B cell (primary cell): ENCODE measurements at regions not wholly inside any gene's neighbourhood (a gene's known extent, or its start where the extent isn't known, plus 50 kb on each side); places are given as distances from the start of the nearest gene placed in this dataset.

Experiments used
- ATAC-seq: fragments of 200-7000 bp; cut with Tn5 transposase; one replicate; pipeline ENCODE4 v1.10.0; 2021; ENCODE audit warnings: low read depth, mild to moderate bottlenecking, moderate number of reproducible peaks, moderate library complexity
- CTCF ChIA-PET: fragments of 350-600 bp; sonication (Branson Sonifier 250); formaldehyde crosslinking; loops from one replicate; lab custom pipeline; 2021; ENCODE audit warnings: antibody characterized with exemption, inconsistent platforms; lab: Charles Lee
- POLR2A ChIA-PET: fragments of 350-600 bp; sonication (Branson Sonifier 250); formaldehyde crosslinking; loops from one replicate; lab custom pipeline; 2021; ENCODE audit warnings: antibody characterized with exemption; lab: Charles Lee
- DNase-seq: peaks from one replicate; pipeline ENCODE4 v3.0.0; 2013
- H2AFZ ChIP-seq: 2 replicates; pipeline ENCODE4 v1.6.1; 2012; ENCODE audit warnings: mild to moderate bottlenecking, low read depth, low read length; ENCODE audit not compliant: insufficient read depth, poor library complexity, severe bottlenecking
- H3K27ac ChIP-seq, 2 donors: 1 replicate in 1 of 2; 2 replicates in 1 of 2; pipeline ENCODE4 v1.5.1; 2012 to 2013; ENCODE audit warnings: low read length in 2 of 2, mild to moderate bottlenecking in 2 of 2, moderate library complexity in 1 of 2
- H3K27me3 ChIP-seq, 4 experiments: fragments of 200-600 bp in 1 of 4; sonication (generic) in 1 of 4; replicated peaks in 1 of 4; 1 replicate in 2 of 4; 2 replicates in 2 of 4; pipeline versions ENCODE4 v1.6.1 to v1.7.0; 2013 to 2016; ENCODE audit warnings: low read length in 3 of 4, mild to moderate bottlenecking in 2 of 4, mixed read lengths in 1 of 4, moderate library complexity in 1 of 4; ENCODE audit not compliant: insufficient read depth in 4 of 4, control insufficient read depth in 3 of 4; ENCODE audit errors: control extremely low read depth in 1 of 4
- H3K36me3 ChIP-seq, 2 experiments: replicated peaks in 1 of 2; 1 replicate in 1 of 2; 2 replicates in 1 of 2; pipeline versions ENCODE4 v1.6.1 to v1.7.1; 2013; ENCODE audit warnings: low read length in 1 of 2; ENCODE audit not compliant: insufficient read depth in 2 of 2, control insufficient read depth in 1 of 2; ENCODE audit errors: control extremely low read depth in 1 of 2, extremely low read depth in 1 of 2
- H3K4me1 ChIP-seq, 2 donors: fragments of 200-600 bp in 1 of 2; sonication (generic) in 1 of 2; 1 replicate in 1 of 2; 2 replicates in 1 of 2; pipeline versions ENCODE4 v1.5.1 to v1.6.1; 2013 to 2017; ENCODE audit warnings: low read length in 2 of 2; ENCODE audit not compliant: control insufficient read depth in 2 of 2, insufficient read depth in 2 of 2
- H3K4me2 ChIP-seq: replicated peaks from 2 replicates; pipeline ENCODE3; 2012; ENCODE audit warnings: mild to moderate bottlenecking, low read depth, low read length; ENCODE audit not compliant: poor library complexity, severe bottlenecking
- H3K4me3 ChIP-seq, 5 experiments: fragments of 200-600 bp in 1 of 5; sonication (generic) in 1 of 5; 1 replicate in 3 of 5; 2 replicates in 2 of 5; pipeline versions ENCODE4 v1.5.1 to v1.7.0; 2011 to 2016; ENCODE audit warnings: low read length in 4 of 5, mild to moderate bottlenecking in 4 of 5, low read depth in 2 of 5, control low read depth in 1 of 5, moderate library complexity in 1 of 5; ENCODE audit not compliant: insufficient read depth in 1 of 5; ENCODE audit errors: control extremely low read depth in 1 of 5, extremely low read depth in 1 of 5
- H3K79me2 ChIP-seq: fragments of 200-600 bp; sonication (generic); one replicate; pipeline ENCODE4 v1.6.0; 2016; ENCODE audit warnings: low read length; ENCODE audit not compliant: control insufficient read depth, insufficient read depth
- H3K9ac ChIP-seq: fragments of 200-600 bp; sonication (generic); 2 replicates; pipeline ENCODE4 v1.6.1; 2017; ENCODE audit warnings: mild to moderate bottlenecking, low read length, moderate library complexity
- H3K9me3 ChIP-seq, 3 donors: one replicate each; pipeline versions ENCODE4 v1.6.1 to v1.7.1; 2013; ENCODE audit warnings: low read length in 2 of 3; ENCODE audit not compliant: control insufficient read depth in 2 of 3, insufficient read depth in 1 of 3; ENCODE audit errors: control extremely low read depth in 1 of 3
- H4K20me1 ChIP-seq: 2 replicates; pipeline ENCODE4 v1.6.0; 2012; ENCODE audit warnings: mild to moderate bottlenecking, low read length; ENCODE audit not compliant: insufficient read depth, control insufficient read depth, poor library complexity, severe bottlenecking
- H3K27ac Mint-ChIP-seq: one replicate; pipeline ENCODE4 v1.8.0; 2021; ENCODE audit warnings: mixed read lengths
- H3K27me3 Mint-ChIP-seq: one replicate; pipeline ENCODE4 v1.8.0; 2021; ENCODE audit warnings: mixed read lengths
- H3K4me1 Mint-ChIP-seq: one replicate; pipeline ENCODE4 v1.8.0; 2021; ENCODE audit warnings: mixed read lengths
- H3K4me3 Mint-ChIP-seq: one replicate; pipeline ENCODE4 v1.8.0; 2021; ENCODE audit warnings: mixed read lengths
- H3K9me3 Mint-ChIP-seq: one replicate; pipeline ENCODE4 v1.8.0; 2022; ENCODE audit warnings: mixed read lengths; ENCODE audit not compliant: insufficient read depth
- CTCF ChIP-seq: fragments of 200-600 bp; IDR thresholded peaks from one replicate; pipeline ENCODE4 v1.8.0; 2022; ENCODE audit warnings: antibody characterized with exemption, mild to moderate bottlenecking
- EZH2 ChIP-seq: IDR thresholded peaks from 2 replicates; pipeline ENCODE4 v1.6.1; 2012; ENCODE audit warnings: borderline replicate concordance, low read depth, mild to moderate bottlenecking, moderate library complexity, low read length; ENCODE audit not compliant: insufficient read depth, poor library complexity, severe bottlenecking
- WGBS: methylation state at CpG from one replicate; pipeline ENCODE4 v1.1.5; 2013; ENCODE audit warnings: missing lambda C conversion rate; ENCODE audit not compliant: insufficient coverage; 5-methylcytosine and 5-hydroxymethylcytosine counted together
- intact Hi-C: fragments of 100-400 bp; cut with micrococcal nuclease; formaldehyde crosslinking; loops from one replicate; pipeline ENCODE4 v1.10.0; 2022

GRCh38 chr12:92436856-92437255 is 265.9 kb upstream of the PLEKHG7 start:
- CTCF ChIA-PET: no interaction called here
- Histone ChIP-seq H3K9ac (no peak overlapping the region), H3K9me3 (peaks cover 0 to 8% (median 6%) of the 10 kb centered on the region in 3 donors), H3K4me2 (peak overlapping the region; percentile 59), H4K20me1 (no peaks in the 10 kb centered on the region), H3K4me3 (peak overlapping the region in 1 of 5 experiments; percentile 12), H3K27ac (peak overlapping the region; percentile 82 to 87), H3K79me2 (peaks cover 28% of the 10 kb centered on the region), H3K4me1 (peaks cover 96% of the 10 kb centered on the region in 2 donors), H2AFZ (no peak overlapping the region), H3K36me3 (no peaks in the 10 kb centered on the region), H3K27me3 (no peaks in the 10 kb centered on the region)
- POLR2A ChIA-PET: interaction anchor here (1.1 kb wide), 1 partner anchor 291 kb away, joined by 3 read pairs; the partner anchor contains the start of gene BTG1
- no peak for TF ChIP-seq CTCF
- TF ChIP-seq EZH2: no peak
- DNase-seq: no peak
- 100% methylated on average over 2 of the region's 2 CpGs for WGBS
- intact Hi-C loops: loop anchor here (1.0 kb wide), 1 partner anchor 8 kb away; no protein-coding TSS in a partner anchor
- no peak for ATAC-seq
- H3K9me3 Mint-ChIP-seq: no peaks in the 10 kb centered on the region
- no peaks in the 10 kb centered on the region for H3K27me3 Mint-ChIP-seq
- H3K4me3 Mint-ChIP-seq: peak overlapping the region; percentile 8
- peaks cover 93% of the 10 kb centered on the region for H3K4me1 Mint-ChIP-seq
- peak overlapping the region; percentile 84 for H3K27ac Mint-ChIP-seq

DNA sequence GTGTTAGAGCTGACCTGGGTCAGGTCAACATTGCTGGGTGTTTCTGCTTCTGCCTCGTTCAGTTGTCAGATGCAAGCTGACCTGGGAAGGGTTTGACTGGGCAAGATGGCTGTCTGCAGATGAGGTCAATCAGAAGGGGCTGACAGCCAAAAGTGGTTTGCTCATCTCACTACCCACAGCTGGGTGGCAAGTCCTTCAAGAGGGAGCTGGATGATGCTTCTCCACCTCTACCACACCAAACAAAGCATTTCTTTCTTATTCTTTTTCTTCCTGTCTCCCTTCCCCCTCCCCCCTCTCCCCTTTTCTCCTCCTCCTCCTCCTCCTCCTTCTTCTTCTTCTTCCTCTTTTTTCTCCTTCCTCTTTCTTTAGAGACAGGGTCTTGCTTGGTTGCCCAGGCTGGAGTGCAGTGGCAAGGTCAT is 268.2 kb upstream of the PLEKHG7 start:
- Histone ChIP-seq H4K20me1 (no peaks in the 10 kb centered on the region), H3K27ac (peak overlapping the region; percentile 47 to 82), H2AFZ (no peak overlapping the region), H3K4me2 (peak overlapping the region; percentile 23), H3K4me3 (peak overlapping the region in 1 of 5 experiments; percentile 6), H3K27me3 (no peaks in the 10 kb centered on the region), H3K4me1 (peaks cover 83 to 85% of the 10 kb centered on the region in 2 donors), H3K9me3 (peaks cover 0 to 8% (median 6%) of the 10 kb centered on the region in 3 donors), H3K79me2 (peaks cover 9% of the 10 kb centered on the region), H3K36me3 (no peaks in the 10 kb centered on the region), H3K9ac (no peak overlapping the region)
- WGBS: 0% methylated on average over 1 of the region's 1 CpG
- H3K4me3 Mint-ChIP-seq: peak overlapping the region; percentile 17
- intact Hi-C loops: loop anchor here (5.0 kb wide), 1 partner anchor 33 kb away; no protein-coding TSS in a partner anchor
- DNase-seq: peak; percentile 63
- no peaks in the 10 kb centered on the region for H3K9me3 Mint-ChIP-seq
- H3K4me1 Mint-ChIP-seq: peaks cover 89% of the 10 kb centered on the region
- POLR2A ChIA-PET: interaction anchor here (0.6 to 1.4 kb wide), 10 partner anchors 11 to 457 kb away, joined by 3 to 16 read pairs (median 6); partner anchors contain the start of gene BTG1
- peak; percentile 14 for ATAC-seq
- peak overlapping the region; percentile 86 for H3K27ac Mint-ChIP-seq
- no peaks in the 10 kb centered on the region for H3K27me3 Mint-ChIP-seq
- TF ChIP-seq EZH2: no peak
- no peak for TF ChIP-seq CTCF
- CTCF ChIA-PET: interaction anchor here (0.6 to 6.8 kb wide), 15 partner anchors 9 to 291 kb away, joined by 3 to 26 read pairs (median 4); partner anchors contain the start of gene BTG1
